Esophagus (tissue), 2 donors: ENCODE measurements at regions not wholly inside any gene's neighbourhood (a gene's known extent, or its start where the extent isn't known, plus 50 kb on each side); places are given as distances from the start of the nearest gene placed in this dataset.

ENCODE experiments used
- H3K27ac ChIP-seq, 2 donors: one replicate each; pipeline ENCODE4 v1.5.1; 2013; ENCODE audit warnings: low read depth in 2 of 2, mild to moderate bottlenecking in 2 of 2, inconsistent platforms in 1 of 2, low read length in 1 of 2, moderate library complexity in 1 of 2
- H3K27me3 ChIP-seq, 2 donors: one replicate each; pipeline ENCODE4 v1.6.1; 2013; ENCODE audit warnings: low read length in 2 of 2, control low read depth in 1 of 2, mild to moderate bottlenecking in 1 of 2; ENCODE audit not compliant: insufficient read depth in 2 of 2, control insufficient read depth in 1 of 2
- H3K36me3 ChIP-seq, 2 donors: one replicate each; pipeline ENCODE4 v1.6.1; 2013; ENCODE audit warnings: low read length in 1 of 2; ENCODE audit not compliant: control insufficient read depth in 2 of 2, insufficient read depth in 2 of 2
- H3K4me1 ChIP-seq, 2 donors: one replicate each; pipeline ENCODE4 v1.6.1; 2013; ENCODE audit warnings: low read length in 1 of 2; ENCODE audit not compliant: control insufficient read depth in 2 of 2, insufficient read depth in 2 of 2
- H3K4me3 ChIP-seq, 2 donors: one replicate each; pipeline ENCODE4 v1.5.1; 2013; ENCODE audit warnings: low read length in 2 of 2, mild to moderate bottlenecking in 2 of 2, low read depth in 1 of 2, moderate library complexity in 1 of 2
- H3K9me3 ChIP-seq, 2 donors: one replicate each; pipeline ENCODE4 v1.6.1; 2013; ENCODE audit warnings: mild to moderate bottlenecking in 2 of 2, low read depth in 1 of 2, low read length in 1 of 2, moderate library complexity in 1 of 2; ENCODE audit not compliant: control insufficient read depth in 2 of 2, insufficient read depth in 1 of 2
- WGBS, 2 donors: extraction: QIAGEN DNeasy Blood & Tissue Kit; methylation state at CpG; one replicate each; pipeline ENCODE4 v1.1.7; 2013; 5-methylcytosine and 5-hydroxymethylcytosine counted together
- donor health status: healthy with polysubstance abuse.
- donor health status: Bipolar disorder and iron deficiency.

- H3K36me3 ChIP-seq: no peaks in the 10 kb centered on the region
- 27 to 41% methylated on average over 1 of the region's 1 CpG for WGBS, 2 donors
- H3K4me1 ChIP-seq: peaks cover 0 to 3% of the 10 kb centered on the region in 2 donors
- H3K27ac ChIP-seq: no peak overlapping the region
- no peaks in the 10 kb centered on the region for H3K9me3 ChIP-seq
- no peaks in the 10 kb centered on the region for H3K27me3 ChIP-seq
- no peak overlapping the region for H3K4me3 ChIP-seq
These were observed 201.6 kb upstream of the NUDT4 start for GRCh38 chr12:93176165-93176564.

GRCh38 chr12:93176610-93177126 is 201.1 kb upstream of the NUDT4 start:
- H3K4me3 ChIP-seq: no peak overlapping the region
- no peaks in the 10 kb centered on the region for H3K36me3 ChIP-seq
- H3K9me3 ChIP-seq: no peaks in the 10 kb centered on the region
- 44 to 49% methylated on average over 2 of the region's 2 CpGs for WGBS, 2 donors
- H3K27ac ChIP-seq: peak overlapping the region in 1 of 2 donors; percentile 22
- H3K27me3 ChIP-seq: no peaks in the 10 kb centered on the region
- H3K4me1 ChIP-seq: peaks cover 2 to 3% of the 10 kb centered on the region in 2 donors

GRCh38 chr12:93177208-93178153 is 200.2 kb upstream of the NUDT4 start:
- Histone ChIP-seq H3K9me3 (no peaks in the 10 kb centered on the region), H3K36me3 (no peaks in the 10 kb centered on the region), H3K4me1 (peaks cover 2 to 3% of the 10 kb centered on the region in 2 donors), H3K27ac (peak overlapping the region; percentile 11 to 22), H3K4me3 (no peak overlapping the region), H3K27me3 (no peaks in the 10 kb centered on the region)
- 83 to 93% methylated on average over 9 of the region's 9 CpGs for WGBS, 2 donors

- Histone ChIP-seq H3K4me3 (no peak overlapping the region), H3K27me3 (no peaks in the 10 kb centered on the region), H3K9me3 (no peaks in the 10 kb centered on the region), H3K36me3 (no peaks in the 10 kb centered on the region), H3K4me1 (peaks cover 2% of the 10 kb centered on the region in 2 donors), H3K27ac (no peak overlapping the region)
- 84 to 85% methylated on average over 4 of the region's 4 CpGs for WGBS, 2 donors
These were observed 199.4 kb upstream of the NUDT4 start for GRCh38 chr12:93178154-93178878.

- 95 to 96% methylated on average over 6 of the region's 6 CpGs for WGBS, 2 donors
- Histone ChIP-seq H3K27me3 (no peaks in the 10 kb centered on the region), H3K27ac (no peak overlapping the region), H3K4me3 (no peak overlapping the region), H3K9me3 (no peaks in the 10 kb centered on the region), H3K4me1 (peaks cover 0 to 2% of the 10 kb centered on the region in 2 donors), H3K36me3 (no peaks in the 10 kb centered on the region)
These were observed 197.9 kb upstream of the NUDT4 start for GRCh38 chr12:93179792-93180191.

GRCh38 chr12:93180566-93180965 is 197.2 kb upstream of the NUDT4 start:
- Histone ChIP-seq H3K36me3 (no peaks in the 10 kb centered on the region), H3K4me3 (no peak overlapping the region), H3K4me1 (peaks cover 0 to 2% of the 10 kb centered on the region in 2 donors), H3K27ac (no peak overlapping the region), H3K9me3 (no peaks in the 10 kb centered on the region), H3K27me3 (no peaks in the 10 kb centered on the region)
- 91 to 93% methylated on average over 2 of the region's 2 CpGs for WGBS, 2 donors

GRCh38 chr12:93181409-93181965 is 196.2 kb upstream of the NUDT4 start:
- 70 to 74% methylated on average over 4 of the region's 4 CpGs for WGBS, 2 donors
- Histone ChIP-seq H3K9me3 (no peaks in the 10 kb centered on the region), H3K4me1 (peaks cover 0 to 2% of the 10 kb centered on the region in 2 donors), H3K36me3 (no peaks in the 10 kb centered on the region), H3K27me3 (no peaks in the 10 kb centered on the region), H3K27ac (no peak overlapping the region), H3K4me3 (no peak overlapping the region)

GRCh38 chr12:93183940-93184671 is 193.6 kb upstream of the NUDT4 start:
- Histone ChIP-seq H3K4me3 (no peak overlapping the region), H3K36me3 (no peaks in the 10 kb centered on the region), H3K9me3 (no peaks in the 10 kb centered on the region), H3K27me3 (no peaks in the 10 kb centered on the region), H3K4me1 (peaks cover 0 to 2% of the 10 kb centered on the region in 2 donors), H3K27ac (peak overlapping the region; percentile 60 to 61)
- WGBS, 2 donors: 49 to 53% methylated on average over 5 of the region's 5 CpGs
